HL-60 (cell line): ENCODE measurements at regions not wholly inside any gene's neighbourhood (a gene's known extent, or its start where the extent isn't known, plus 50 kb on each side); places are given as distances from the start of the nearest gene placed in this dataset.

ENCODE experiments used
- GABPA ChIP-seq: IDR thresholded peaks from 2 replicates; pipeline ENCODE4 v1.6.1; 2012; ENCODE audit warnings: low read depth
- POLR2AphosphoS5 ChIP-seq: IDR thresholded peaks from 2 replicates; pipeline ENCODE4 v1.6.1; 2012; ENCODE audit warnings: low read depth
- SPI1 ChIP-seq: IDR thresholded peaks from 2 replicates; pipeline ENCODE4 v1.6.1; 2012; ENCODE audit warnings: low read depth, mild to moderate bottlenecking, borderline replicate concordance
- TF ChIP-seq, protein P1 (sequence below): IDR thresholded peaks from one replicate; pipeline ENCODE4 v1.5.1; 2011; ENCODE audit warnings: low read length, control low read depth, inconsistent platforms; ENCODE audit not compliant: insufficient read depth
- TF ChIP-seq, protein P2 (sequence below): IDR thresholded peaks from 2 replicates; pipeline ENCODE4 v1.6.1; 2012; ENCODE audit warnings: low read depth; ENCODE audit not compliant: insufficient replicate concordance

- TF ChIP-seq, protein P1, sequence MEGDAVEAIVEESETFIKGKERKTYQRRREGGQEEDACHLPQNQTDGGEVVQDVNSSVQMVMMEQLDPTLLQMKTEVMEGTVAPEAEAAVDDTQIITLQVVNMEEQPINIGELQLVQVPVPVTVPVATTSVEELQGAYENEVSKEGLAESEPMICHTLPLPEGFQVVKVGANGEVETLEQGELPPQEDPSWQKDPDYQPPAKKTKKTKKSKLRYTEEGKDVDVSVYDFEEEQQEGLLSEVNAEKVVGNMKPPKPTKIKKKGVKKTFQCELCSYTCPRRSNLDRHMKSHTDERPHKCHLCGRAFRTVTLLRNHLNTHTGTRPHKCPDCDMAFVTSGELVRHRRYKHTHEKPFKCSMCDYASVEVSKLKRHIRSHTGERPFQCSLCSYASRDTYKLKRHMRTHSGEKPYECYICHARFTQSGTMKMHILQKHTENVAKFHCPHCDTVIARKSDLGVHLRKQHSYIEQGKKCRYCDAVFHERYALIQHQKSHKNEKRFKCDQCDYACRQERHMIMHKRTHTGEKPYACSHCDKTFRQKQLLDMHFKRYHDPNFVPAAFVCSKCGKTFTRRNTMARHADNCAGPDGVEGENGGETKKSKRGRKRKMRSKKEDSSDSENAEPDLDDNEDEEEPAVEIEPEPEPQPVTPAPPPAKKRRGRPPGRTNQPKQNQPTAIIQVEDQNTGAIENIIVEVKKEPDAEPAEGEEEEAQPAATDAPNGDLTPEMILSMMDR, result no peak
- TF ChIP-seq, protein P2, sequence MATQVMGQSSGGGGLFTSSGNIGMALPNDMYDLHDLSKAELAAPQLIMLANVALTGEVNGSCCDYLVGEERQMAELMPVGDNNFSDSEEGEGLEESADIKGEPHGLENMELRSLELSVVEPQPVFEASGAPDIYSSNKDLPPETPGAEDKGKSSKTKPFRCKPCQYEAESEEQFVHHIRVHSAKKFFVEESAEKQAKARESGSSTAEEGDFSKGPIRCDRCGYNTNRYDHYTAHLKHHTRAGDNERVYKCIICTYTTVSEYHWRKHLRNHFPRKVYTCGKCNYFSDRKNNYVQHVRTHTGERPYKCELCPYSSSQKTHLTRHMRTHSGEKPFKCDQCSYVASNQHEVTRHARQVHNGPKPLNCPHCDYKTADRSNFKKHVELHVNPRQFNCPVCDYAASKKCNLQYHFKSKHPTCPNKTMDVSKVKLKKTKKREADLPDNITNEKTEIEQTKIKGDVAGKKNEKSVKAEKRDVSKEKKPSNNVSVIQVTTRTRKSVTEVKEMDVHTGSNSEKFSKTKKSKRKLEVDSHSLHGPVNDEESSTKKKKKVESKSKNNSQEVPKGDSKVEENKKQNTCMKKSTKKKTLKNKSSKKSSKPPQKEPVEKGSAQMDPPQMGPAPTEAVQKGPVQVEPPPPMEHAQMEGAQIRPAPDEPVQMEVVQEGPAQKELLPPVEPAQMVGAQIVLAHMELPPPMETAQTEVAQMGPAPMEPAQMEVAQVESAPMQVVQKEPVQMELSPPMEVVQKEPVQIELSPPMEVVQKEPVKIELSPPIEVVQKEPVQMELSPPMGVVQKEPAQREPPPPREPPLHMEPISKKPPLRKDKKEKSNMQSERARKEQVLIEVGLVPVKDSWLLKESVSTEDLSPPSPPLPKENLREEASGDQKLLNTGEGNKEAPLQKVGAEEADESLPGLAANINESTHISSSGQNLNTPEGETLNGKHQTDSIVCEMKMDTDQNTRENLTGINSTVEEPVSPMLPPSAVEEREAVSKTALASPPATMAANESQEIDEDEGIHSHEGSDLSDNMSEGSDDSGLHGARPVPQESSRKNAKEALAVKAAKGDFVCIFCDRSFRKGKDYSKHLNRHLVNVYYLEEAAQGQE, result no peak
- TF ChIP-seq POLR2AphosphoS5 (no peak), GABPA (no peak), SPI1 (no peak)
Observed at GRCh38 chr10:20502903-20503585, 394.1 kb downstream of the NEBL start.
